NCI-H146 (cell line): ENCODE measurements at regions not wholly inside any gene's neighbourhood (a gene's known extent, or its start where the extent isn't known, plus 50 kb on each side); places are given as distances from the start of the nearest gene placed in this dataset.

Experiments
- DNase-seq: peaks from one replicate; lab custom pipeline; 2025; lab: John Stamatoyannopoulos, UW

- DNase-seq = no peak
Observed at GRCh38 chr15:52876991-52877663, 87.0 kb upstream of the ONECUT1 start.

- no peak for DNase-seq
Observed at GRCh38 chr15:52872036-52872818, 82.1 kb upstream of the ONECUT1 start.

- DNase-seq = no peak
Observed at GRCh38 chr15:52870015-52870414, 79.9 kb upstream of the ONECUT1 start.

- DNase-seq = no peak
Observed at GRCh38 chr15:52866698-52867097, 76.6 kb upstream of the ONECUT1 start.

- no peak for DNase-seq
Observed at GRCh38 chr15:52862677-52863076, 72.5 kb upstream of the ONECUT1 start.

GRCh38 chr15:52858782-52859176 is 68.6 kb upstream of the ONECUT1 start:
- no peak for DNase-seq

- peak; percentile 21 for DNase-seq
Observed at GRCh38 chr15:52857937-52858781, 68.0 kb upstream of the ONECUT1 start.

GRCh38 chr15:52857471-52857870 is 67.3 kb upstream of the ONECUT1 start:
- no peak for DNase-seq

- no peak for DNase-seq
Observed at GRCh38 chr15:52856286-52856685, 66.2 kb upstream of the ONECUT1 start.

- DNase-seq = no peak
Observed at GRCh38 chr15:52855157-52855556, 65.0 kb upstream of the ONECUT1 start.

GRCh38 chr15:52844823-52845222 is 54.7 kb upstream of the ONECUT1 start:
- DNase-seq = no peak
